DOHH2 (cell line): ENCODE measurements at regions not wholly inside any gene's neighbourhood (a gene's known extent, or its start where the extent isn't known, plus 50 kb on each side); places are given as distances from the start of the nearest gene placed in this dataset.

Experiments used
- CTCF ChIP-seq: fragments of 200-600 bp; sonication (generic); IDR thresholded peaks from one replicate; pipeline ENCODE4 v1.5.1; 2014; ENCODE audit warnings: antibody characterized with exemption, mild to moderate bottlenecking, low read depth, low read length; ENCODE audit not compliant: poor library complexity, severe bottlenecking
- EZH2phosphoT487 ChIP-seq: fragments of 200-600 bp; sonication (generic); IDR thresholded peaks from 2 replicates; pipeline ENCODE4 v1.6.1; 2017; ENCODE audit warnings: borderline replicate concordance, mild to moderate bottlenecking, antibody characterized with exemption, low read length, moderate library complexity, mixed read lengths

DNA sequence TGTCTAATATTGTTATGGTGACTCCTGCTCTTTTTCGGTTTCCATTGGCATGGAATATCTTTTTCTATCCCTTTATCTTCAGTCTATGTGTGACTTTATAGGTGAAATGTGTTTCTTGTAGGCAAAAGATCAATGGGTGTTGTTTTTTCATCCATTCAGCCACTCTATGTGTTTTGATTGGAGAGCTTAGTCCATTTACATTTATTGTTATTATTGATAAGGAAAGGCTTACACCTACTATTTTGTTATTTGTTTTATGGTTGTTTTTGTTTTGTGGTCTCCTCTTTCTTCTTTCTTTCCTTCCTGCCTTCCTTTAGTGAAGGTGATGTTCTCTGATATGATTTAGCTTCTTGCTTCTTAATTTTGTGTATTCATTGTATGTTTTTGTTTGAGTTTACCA, 414.3 kb downstream of the ADRA2A start:
- TF ChIP-seq CTCF: no peak
- TF ChIP-seq EZH2phosphoT487: no peak
